Activated CD8-positive, alpha-beta T cell treated with anti-CD3 and anti-CD28 coated beads for 36 hours (primary cell): ENCODE measurements at regions not wholly inside any gene's neighbourhood (a gene's known extent, or its start where the extent isn't known, plus 50 kb on each side); places are given as distances from the start of the nearest gene placed in this dataset.

Source experiments
- ATAC-seq: fragments of 200-7000 bp; cut with Tn5 transposase; one replicate; pipeline ENCODE4 v1.10.0; 2021; ENCODE audit warnings: mild to moderate bottlenecking, moderate library complexity
- CTCF ChIA-PET: fragments of 350-600 bp; sonication (Branson Sonifier 250); formaldehyde crosslinking; loops from one replicate; lab custom pipeline; 2021; ENCODE audit warnings: antibody characterized with exemption; lab: Charles Lee
- POLR2A ChIA-PET: fragments of 350-600 bp; sonication (Branson Sonifier 250); formaldehyde crosslinking; loops from one replicate; lab custom pipeline; 2021; ENCODE audit warnings: antibody characterized with exemption; lab: Charles Lee
- DNase-seq: peaks from one replicate; pipeline ENCODE4 v3.0.0-alpha.2; 2020
- H3K27ac Mint-ChIP-seq: one replicate; pipeline ENCODE4 v1.8.0; 2021; ENCODE audit warnings: mild to moderate bottlenecking, mixed read lengths
- H3K27me3 Mint-ChIP-seq: one replicate; pipeline ENCODE4 v1.8.0; 2021; ENCODE audit warnings: mixed read lengths
- H3K36me3 Mint-ChIP-seq: one replicate; pipeline ENCODE4 v1.8.0; 2021; ENCODE audit warnings: low read depth, mixed read lengths
- H3K4me1 Mint-ChIP-seq: one replicate; pipeline ENCODE4 v1.8.0; 2021; ENCODE audit warnings: low read depth, mixed read lengths
- H3K4me3 Mint-ChIP-seq: one replicate; pipeline ENCODE4 v1.8.0; 2021; ENCODE audit warnings: mild to moderate bottlenecking, moderate library complexity, mixed read lengths
- H3K9me3 Mint-ChIP-seq: one replicate; pipeline ENCODE4 v1.8.0; 2021; ENCODE audit warnings: mixed read lengths
- CTCF ChIP-seq: fragments of 200-600 bp; IDR thresholded peaks from one replicate; pipeline ENCODE4 v1.8.0; 2022; ENCODE audit warnings: antibody characterized with exemption, mild to moderate bottlenecking
- intact Hi-C: fragments of 100-400 bp; cut with micrococcal nuclease; formaldehyde crosslinking; loops from one replicate; pipeline ENCODE4 v1.10.0; 2022

- intact Hi-C loops: no loop called here
- CTCF ChIA-PET: no interaction called here
These were observed 177.5 kb downstream of the AASDH start for GRCh38 chr4:56209767-56210166.

GRCh38 chr4:56208103-56208502 lies 179.2 kb downstream of the AASDH start:
- no peak for TF ChIP-seq CTCF
- Mint-ChIP-seq H3K36me3 (no peaks in the 10 kb centered on the region), H3K27ac (no peak overlapping the region), H3K4me3 (no peak overlapping the region), H3K9me3 (peaks cover 7% of the 10 kb centered on the region), H3K27me3 (no peaks in the 10 kb centered on the region), H3K4me1 (no peaks in the 10 kb centered on the region)
- intact Hi-C loops: no loop called here
- ATAC-seq (no peak), DNase-seq (no peak)
- ChIA-PET POLR2A (no interaction called here), CTCF (no interaction called here)

More at GRCh38 chr4:56209767-56210166, 177.5 kb downstream of the AASDH start:
- H3K9me3 Mint-ChIP-seq: peaks cover 7% of the 10 kb centered on the region
- H3K27me3 Mint-ChIP-seq: no peaks in the 10 kb centered on the region
- H3K4me3 Mint-ChIP-seq: no peak overlapping the region
- DNase-seq: no peak
- no peaks in the 10 kb centered on the region for H3K4me1 Mint-ChIP-seq
- POLR2A ChIA-PET: no interaction called here
- H3K36me3 Mint-ChIP-seq: no peaks in the 10 kb centered on the region
- H3K27ac Mint-ChIP-seq: no peak overlapping the region
- ATAC-seq: no peak
- TF ChIP-seq CTCF: no peak

GRCh38 chr4:56206258-56206657 lies 181.0 kb downstream of the AASDH start:
- Mint-ChIP-seq H3K4me1 (no peaks in the 10 kb centered on the region), H3K36me3 (no peaks in the 10 kb centered on the region), H3K27ac (no peak overlapping the region), H3K9me3 (peaks cover under 1% of the 10 kb centered on the region), H3K27me3 (no peaks in the 10 kb centered on the region), H3K4me3 (no peak overlapping the region)
- ATAC-seq: no peak
- intact Hi-C loops: no loop called here
- CTCF ChIA-PET: no interaction called here
- no peak for TF ChIP-seq CTCF
- POLR2A ChIA-PET: no interaction called here
- no peak for DNase-seq

GRCh38 chr4:56200275-56200674 lies 187.0 kb downstream of the AASDH start:
- Mint-ChIP-seq H3K4me1 (no peaks in the 10 kb centered on the region), H3K36me3 (no peaks in the 10 kb centered on the region), H3K9me3 (no peaks in the 10 kb centered on the region), H3K4me3 (no peak overlapping the region), H3K27ac (no peak overlapping the region), H3K27me3 (no peaks in the 10 kb centered on the region)
- intact Hi-C loops: no loop called here
- TF ChIP-seq CTCF: no peak
- ATAC-seq: no peak
- ChIA-PET CTCF (no interaction called here), POLR2A (no interaction called here)
- DNase-seq: no peak

- CTCF ChIA-PET: no interaction called here
- no peaks in the 10 kb centered on the region for H3K9me3 Mint-ChIP-seq
- POLR2A ChIA-PET: no interaction called here
- H3K4me3 Mint-ChIP-seq: no peak overlapping the region
- no peak for DNase-seq
- peaks cover 2% of the 10 kb centered on the region for H3K27me3 Mint-ChIP-seq
- intact Hi-C loops: no loop called here
- no peak for ATAC-seq
- H3K36me3 Mint-ChIP-seq: no peaks in the 10 kb centered on the region
- TF ChIP-seq CTCF: no peak
- H3K4me1 Mint-ChIP-seq: no peaks in the 10 kb centered on the region
- H3K27ac Mint-ChIP-seq: no peak overlapping the region
These were observed 189.0 kb downstream of the AASDH start for GRCh38 chr4:56198265-56198664.
